Kidney epithelial cell (primary cell): ENCODE measurements at regions not wholly inside any gene's neighbourhood (a gene's known extent, or its start where the extent isn't known, plus 50 kb on each side); places are given as distances from the start of the nearest gene placed in this dataset.
A peak's percentile ranks its signal among the peaks of the same experiment; 100 is the strongest.

Experiments used
- DNase-seq: peaks from one replicate; pipeline ENCODE4 v3.0.0-alpha.2; 2010; ENCODE audit warnings: low read depth
- H3K27me3 ChIP-seq: 2 replicates; pipeline ENCODE4 v1.6.0; 2011; ENCODE audit warnings: low read length; ENCODE audit not compliant: control insufficient read depth, insufficient read depth
- H3K36me3 ChIP-seq: 2 replicates; pipeline ENCODE4 v1.5.1; 2011; ENCODE audit warnings: low read length; ENCODE audit not compliant: control insufficient read depth, insufficient read depth
- H3K4me3 ChIP-seq: 2 replicates; pipeline ENCODE4 v1.5.1; 2011; ENCODE audit warnings: low read depth, mild to moderate bottlenecking, control low read depth, low read length
- TF ChIP-seq, protein P1 (sequence below): IDR thresholded peaks from 2 replicates; pipeline ENCODE4 v1.5.1; 2011; ENCODE audit warnings: mild to moderate bottlenecking, moderate library complexity, low read length, control low read depth, inconsistent platforms; ENCODE audit not compliant: insufficient read depth, poor library complexity, severe bottlenecking

DNA sequence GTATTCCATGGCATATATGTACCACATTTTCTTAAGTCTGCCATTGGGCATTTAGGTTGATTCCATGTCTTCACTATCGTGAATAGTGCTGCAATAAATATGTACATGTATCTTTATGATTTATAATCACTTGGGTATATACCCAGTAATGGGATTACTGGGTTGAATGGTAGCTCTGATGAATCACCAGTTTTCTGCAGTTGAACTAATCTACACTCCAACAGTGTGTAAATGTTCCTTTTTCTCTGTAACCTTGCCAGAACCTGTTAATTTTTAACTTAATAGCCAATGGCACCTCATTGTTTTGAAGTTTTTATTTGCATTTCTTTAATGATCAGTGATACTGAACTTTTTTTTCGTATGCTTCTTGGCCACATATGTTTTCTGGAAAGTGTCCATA, 152.5 kb downstream of the CCNG2 start:
- no peaks in the 10 kb centered on the region for H3K36me3 ChIP-seq
- H3K4me3 ChIP-seq, result no peak overlapping the region
- TF ChIP-seq, protein P1, sequence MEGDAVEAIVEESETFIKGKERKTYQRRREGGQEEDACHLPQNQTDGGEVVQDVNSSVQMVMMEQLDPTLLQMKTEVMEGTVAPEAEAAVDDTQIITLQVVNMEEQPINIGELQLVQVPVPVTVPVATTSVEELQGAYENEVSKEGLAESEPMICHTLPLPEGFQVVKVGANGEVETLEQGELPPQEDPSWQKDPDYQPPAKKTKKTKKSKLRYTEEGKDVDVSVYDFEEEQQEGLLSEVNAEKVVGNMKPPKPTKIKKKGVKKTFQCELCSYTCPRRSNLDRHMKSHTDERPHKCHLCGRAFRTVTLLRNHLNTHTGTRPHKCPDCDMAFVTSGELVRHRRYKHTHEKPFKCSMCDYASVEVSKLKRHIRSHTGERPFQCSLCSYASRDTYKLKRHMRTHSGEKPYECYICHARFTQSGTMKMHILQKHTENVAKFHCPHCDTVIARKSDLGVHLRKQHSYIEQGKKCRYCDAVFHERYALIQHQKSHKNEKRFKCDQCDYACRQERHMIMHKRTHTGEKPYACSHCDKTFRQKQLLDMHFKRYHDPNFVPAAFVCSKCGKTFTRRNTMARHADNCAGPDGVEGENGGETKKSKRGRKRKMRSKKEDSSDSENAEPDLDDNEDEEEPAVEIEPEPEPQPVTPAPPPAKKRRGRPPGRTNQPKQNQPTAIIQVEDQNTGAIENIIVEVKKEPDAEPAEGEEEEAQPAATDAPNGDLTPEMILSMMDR, result no peak
- DNase-seq, result no peak
- peaks cover 4% of the 10 kb centered on the region for H3K27me3 ChIP-seq

DNA sequence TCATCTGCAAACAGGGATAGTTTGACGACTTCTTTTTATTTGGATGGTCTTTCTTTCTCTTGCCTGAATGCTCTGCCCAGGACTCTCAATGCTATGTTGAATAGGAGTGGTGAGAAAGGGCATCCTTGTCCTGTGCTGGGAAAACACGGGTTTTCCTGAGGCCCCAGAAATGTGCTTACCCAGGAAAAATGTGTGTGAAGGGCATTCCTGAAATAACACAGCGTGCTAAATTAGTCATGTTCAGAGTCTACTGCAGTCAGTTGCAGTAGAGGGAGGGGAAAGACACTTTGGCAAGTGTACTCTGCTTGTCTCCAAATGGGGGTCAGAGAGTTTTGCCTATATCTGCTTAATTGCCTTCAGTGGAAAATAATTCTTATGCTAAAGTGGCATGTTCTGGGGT, 153.9 kb downstream of the CCNG2 start:
- H3K27me3 ChIP-seq, result peaks cover 4% of the 10 kb centered on the region
- no peaks in the 10 kb centered on the region for H3K36me3 ChIP-seq
- peak; percentile 14 for DNase-seq
- no peak overlapping the region for H3K4me3 ChIP-seq
- TF ChIP-seq, protein P1, result no peak

DNA sequence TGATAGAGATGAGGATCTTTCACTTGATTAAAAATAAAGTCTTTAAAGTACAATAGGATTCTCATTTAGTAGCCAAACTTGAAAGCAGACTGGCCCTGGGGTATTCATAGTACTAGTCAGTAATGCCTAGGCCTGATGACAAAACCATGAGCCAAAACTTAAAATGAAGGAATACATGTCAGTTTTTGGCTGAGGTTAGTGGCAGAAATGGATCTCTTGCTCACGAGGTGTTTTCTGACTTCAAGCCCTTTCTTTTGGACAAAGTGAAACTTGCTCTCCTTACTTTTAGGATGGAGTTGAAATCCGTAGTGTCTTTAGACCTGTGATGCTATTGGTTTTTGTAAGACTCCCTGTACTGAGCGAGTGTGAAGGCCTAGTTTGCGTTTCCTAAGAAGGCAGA, 157.7 kb downstream of the CCNG2 start:
- no peak overlapping the region for H3K4me3 ChIP-seq
- H3K36me3 ChIP-seq, result no peaks in the 10 kb centered on the region
- no peak for DNase-seq
- TF ChIP-seq, protein P1, result no peak
- H3K27me3 ChIP-seq, result peaks cover 4% of the 10 kb centered on the region

DNA sequence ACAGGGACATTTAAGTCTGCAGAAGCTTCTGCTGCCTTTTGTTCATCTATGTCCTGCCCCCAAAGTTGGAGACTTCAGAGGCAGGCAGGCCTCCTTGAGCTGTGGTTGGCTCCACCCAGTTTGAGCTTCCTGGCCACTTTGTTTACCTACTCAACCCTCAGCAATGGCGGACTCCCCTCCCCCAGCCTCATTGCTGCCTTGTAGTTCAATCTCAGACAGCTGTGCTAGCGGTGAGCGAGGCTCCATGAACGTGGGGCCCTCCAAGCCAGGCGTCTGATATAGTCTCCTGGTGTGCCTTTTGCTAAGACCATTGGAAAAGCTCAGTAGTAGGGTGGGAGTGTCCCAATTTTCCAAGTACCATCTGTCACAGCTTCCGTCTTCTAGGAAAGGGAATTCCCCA, 170.1 kb downstream of the CCNG2 start:
- no peak overlapping the region for H3K4me3 ChIP-seq
- no peaks in the 10 kb centered on the region for H3K36me3 ChIP-seq
- H3K27me3 ChIP-seq, result no peaks in the 10 kb centered on the region
- TF ChIP-seq, protein P1, result no peak
- no peak for DNase-seq

DNA sequence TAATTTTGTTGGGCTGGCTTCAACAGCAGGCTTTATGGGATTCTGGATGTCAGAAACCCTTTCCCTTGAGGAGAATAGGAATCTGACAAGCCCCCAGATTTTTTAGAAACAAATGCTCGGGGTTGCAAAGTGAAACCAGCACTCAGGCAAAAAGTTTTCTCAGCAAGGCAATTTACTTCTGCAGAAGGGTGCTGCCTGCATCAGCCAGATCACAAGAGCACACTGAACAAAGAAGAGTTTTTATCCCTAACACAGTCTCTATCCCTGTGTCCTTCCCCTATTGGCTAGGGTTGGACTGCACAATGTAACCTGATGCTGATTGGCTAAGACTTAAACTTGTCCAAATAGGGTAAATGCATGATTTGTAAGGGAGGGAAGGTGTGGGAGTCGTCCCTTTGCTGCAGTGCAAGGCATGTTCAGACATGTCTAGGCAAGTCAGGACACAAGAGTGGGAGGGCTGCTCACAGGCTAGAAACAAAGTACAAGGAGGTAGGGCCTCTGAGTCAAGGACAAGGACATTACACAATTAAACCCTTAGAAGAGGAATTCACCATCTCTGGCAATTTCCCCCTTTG, 175.8 kb downstream of the CCNG2 start:
- no peak for DNase-seq
- no peaks in the 10 kb centered on the region for H3K27me3 ChIP-seq
- no peaks in the 10 kb centered on the region for H3K36me3 ChIP-seq
- TF ChIP-seq, protein P1, result no peak
- no peak overlapping the region for H3K4me3 ChIP-seq

DNA sequence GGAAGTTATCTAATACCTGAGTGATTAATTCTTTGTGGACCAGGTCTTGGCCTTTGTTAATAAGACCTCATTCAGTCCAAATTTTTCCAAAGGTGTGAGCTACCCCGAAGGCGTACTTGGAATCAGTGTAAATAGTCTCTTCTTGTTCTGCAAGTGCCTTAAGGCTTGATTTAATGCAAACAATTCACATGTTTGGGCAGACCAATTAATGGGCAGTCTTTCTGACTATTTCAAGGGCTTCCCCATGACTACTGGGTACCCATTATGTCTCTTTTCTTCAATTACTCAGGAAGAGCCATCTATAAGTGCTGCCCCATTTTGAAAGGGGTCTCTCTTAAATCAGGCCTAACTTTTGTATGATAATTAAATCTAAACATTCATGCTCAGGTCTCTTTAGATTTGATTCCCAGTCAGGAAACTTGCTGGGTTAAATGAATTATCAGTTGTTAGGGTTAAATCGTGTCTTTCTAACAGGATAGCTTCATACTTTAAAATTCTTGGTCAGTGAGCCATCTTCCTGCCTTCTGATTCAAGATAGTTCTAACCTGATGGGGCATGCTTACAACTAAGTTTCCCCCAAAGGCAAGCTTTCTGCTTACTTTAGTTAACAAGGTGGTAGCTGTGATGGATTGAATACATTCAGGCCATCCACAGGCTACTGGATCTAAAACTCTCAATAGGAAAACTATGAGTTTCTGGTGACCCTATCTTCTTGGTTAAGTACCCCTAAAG, 179.6 kb downstream of the CCNG2 start:
- Histone ChIP-seq H3K4me3 (no peak overlapping the region), H3K36me3 (no peaks in the 10 kb centered on the region), H3K27me3 (no peaks in the 10 kb centered on the region)
- TF ChIP-seq, protein P1, result no peak
- DNase-seq, result no peak
